GM12878 (cell line): ENCODE measurements at regions not wholly inside any gene's neighbourhood (a gene's known extent, or its start where the extent isn't known, plus 50 kb on each side); places are given as distances from the start of the nearest gene placed in this dataset.

Experiments
- ATAC-seq: fragments of 200-7000 bp; cut with Tn5 transposase; 3 replicates; pipeline ENCODE4 v1.9.1; 2020; ENCODE audit warnings: mild to moderate bottlenecking, moderate library complexity
- BruUV-seq: library from RNA; stranded (reverse); fragments of 400-500 nt; replicated peaks from 2 replicates; lab custom pipeline; 2021; lab: Mats Ljungman, UMichigan
- CTCF ChIA-PET: fragments of 300-600 bp; sonication (Branson Sonifier 250); formaldehyde crosslinking; extraction: SDS; loops from one replicate; lab custom pipeline; 2021; ENCODE audit warnings: inconsistent platforms; lab: Yijun Ruan, JAX
- POLR2A ChIA-PET: fragments of 350-600 bp; formaldehyde crosslinking; extraction: SDS; loops from one replicate; lab custom pipeline; 2021; ENCODE audit warnings: inconsistent platforms; lab: Charles Lee
- RAD21 ChIA-PET: fragments of 300-600 bp; sonication (Branson Sonifier 250); formaldehyde crosslinking; loops from one replicate; lab custom pipeline; 2023; ENCODE audit warnings: antibody characterized with exemption; ENCODE audit not compliant: unreplicated experiment; lab: Charles Lee
- SMC1A ChIA-PET: fragments of 300-600 bp; sonication (Branson Sonifier 250); formaldehyde crosslinking; loops from one replicate; lab custom pipeline; 2023; ENCODE audit not compliant: unreplicated experiment, uncharacterized antibody; lab: Charles Lee
- DNase-seq: peaks from one replicate; pipeline ENCODE4 v3.0.0-alpha.2; 2011; ENCODE audit warnings: low read depth, low spot score
- FAIRE-seq: peaks from 3 replicates; lab custom pipeline; 2011; peaks lifted over from hg19 to GRCh38; lab: Jason Lieb, UNC
- H2AFZ ChIP-seq: 2 replicates; pipeline ENCODE4 v1.6.0; 2011; ENCODE audit warnings: low read depth, low read length, control low read depth; ENCODE audit not compliant: control insufficient read depth
- H3K27ac ChIP-seq: 2 replicates; pipeline ENCODE4 v1.5.1; 2011; ENCODE audit warnings: control low read depth; ENCODE audit not compliant: control insufficient read depth, insufficient read depth
- H3K27me3 ChIP-seq, 2 experiments: replicated peaks in 1 of 2; 2 replicates each; pipeline versions ENCODE4 v1.6.0 to v1.6.1; 2011; ENCODE audit warnings: low read length in 1 of 2; ENCODE audit not compliant: control insufficient read depth in 2 of 2, insufficient read depth in 2 of 2
- H3K36me3 ChIP-seq, 2 experiments: 2 replicates each; pipeline ENCODE4 v1.5.1; 2011; ENCODE audit warnings: low read length in 1 of 2; ENCODE audit not compliant: control insufficient read depth in 2 of 2, insufficient read depth in 2 of 2
- H3K4me1 ChIP-seq: 2 replicates; pipeline ENCODE4 v1.6.1; 2011; ENCODE audit warnings: mild to moderate bottlenecking, low read length, moderate library complexity, mixed read lengths; ENCODE audit not compliant: control insufficient read depth, insufficient read depth
- H3K4me2 ChIP-seq: 2 replicates; pipeline ENCODE4 v1.6.0; 2011; ENCODE audit warnings: control low read depth; ENCODE audit not compliant: control insufficient read depth, insufficient read depth
- H3K4me3 ChIP-seq: fragments of 200-600 bp; sonication (generic); 2 replicates; pipeline ENCODE4 v1.5.1; 2016
- H3K79me2 ChIP-seq: 2 replicates; pipeline ENCODE4 v1.6.0; 2011; ENCODE audit warnings: low read length; ENCODE audit not compliant: control insufficient read depth, insufficient read depth
- H3K9ac ChIP-seq: 2 replicates; pipeline ENCODE4 v1.8.0; 2011; ENCODE audit warnings: low read length, control low read depth, mixed read lengths; ENCODE audit not compliant: control insufficient read depth, insufficient read depth
- H3K9me3 ChIP-seq: replicated peaks from 3 replicates; pipeline ENCODE4 v1.5.1; 2011; ENCODE audit warnings: mild to moderate bottlenecking, low read length; ENCODE audit not compliant: control insufficient read depth, insufficient read depth
- H4K20me1 ChIP-seq: 2 replicates; pipeline ENCODE4 v1.6.0; 2011; ENCODE audit not compliant: control insufficient read depth, insufficient read depth
- CHD2 ChIP-seq: IDR thresholded peaks from 2 replicates; pipeline ENCODE4 v1.6.1; 2011; ENCODE audit warnings: low read depth, low read length, improper control_type of control experiment, borderline replicate concordance
- CTCF ChIP-seq, 3 experiments: IDR thresholded peaks in 2 of 3; conservative IDR thresholded peaks in 1 of 3; 2 replicates each; pipeline ENCODE4 v1.5.1; 2011; ENCODE audit warnings: low read depth in 3 of 3, low read length in 3 of 3, mild to moderate bottlenecking in 3 of 3, control low read depth in 2 of 3, moderate library complexity in 2 of 3, inconsistent platforms in 1 of 3, mixed read lengths in 1 of 3; ENCODE audit not compliant: control insufficient read depth in 2 of 3, insufficient read depth in 1 of 3; ENCODE audit errors: extremely low read depth in 1 of 3
- ELK1 ChIP-seq: IDR thresholded peaks from 2 replicates; pipeline ENCODE4 v1.6.1; 2012; ENCODE audit warnings: low read depth, low read length, improper control_type of control experiment
- JUND ChIP-seq: IDR thresholded peaks from 2 replicates; pipeline ENCODE4 v1.6.1; 2012; ENCODE audit warnings: low read depth, mild to moderate bottlenecking, low read length, improper control_type of control experiment, moderate library complexity
- PAX5 ChIP-seq: IDR thresholded peaks from 2 replicates; pipeline ENCODE4 v1.6.1; 2011; ENCODE audit warnings: low read depth, low read length, borderline replicate concordance
- POLR2AphosphoS5 ChIP-seq: IDR thresholded peaks from 2 replicates; pipeline ENCODE4 v1.6.1; 2011; ENCODE audit warnings: mild to moderate bottlenecking, low read length, inconsistent platforms
- RBBP5 ChIP-seq: fragments of 200-600 bp; sonication (generic); conservative IDR thresholded peaks from 2 replicates; pipeline ENCODE4 v1.6.1; 2016
- ZBTB4 ChIP-seq: fragments of 450-650 bp; formaldehyde crosslinking; IDR thresholded peaks from 2 replicates; pipeline ENCODE4 v1.4.0; 2022; ENCODE audit warnings: mild to moderate bottlenecking, moderate library complexity
- ZBTB40 ChIP-seq: fragments of 450-650 bp; IDR thresholded peaks from 2 replicates; pipeline ENCODE4 v1.6.1; 2016; ENCODE audit warnings: mild to moderate bottlenecking, moderate library complexity, borderline replicate concordance
- WGBS: methylation state at CpG from one replicate; pipeline ENCODE4 v1.1.6; 2016; ENCODE audit warnings: low lambda C conversion rate; ENCODE audit not compliant: insufficient replicate concordance, insufficient coverage; ENCODE audit errors: missing lambda C conversion rate; 5-methylcytosine and 5-hydroxymethylcytosine counted together
- in situ Hi-C: fragments of 300-500 bp; cut with MboI; formaldehyde crosslinking; loops from 9 replicates; pipeline ENCODE4 v1.14.3; 2018; ENCODE audit warnings: mixed read lengths
- intact Hi-C: fragments of 100-400 bp; cut with micrococcal nuclease; formaldehyde crosslinking; loops from one replicate; pipeline ENCODE4 v1.14.2; 2022; ENCODE audit not compliant: unreplicated experiment

- TF ChIP-seq ELK1 (no peak), PAX5 (no peak), RBBP5 (no peak), CHD2 (no peak), JUND (no peak), POLR2AphosphoS5 (no peak)
- TF ChIP-seq, all 136 proteins: peak for 0
Observed at GRCh38 chrX:94560930-94561329, 886.9 kb downstream of the FAM133A start (continued).

GRCh38 chrX:94576367-94577004 lies 902.5 kb downstream of the FAM133A start:
- POLR2A ChIA-PET, result no interaction called here
- SMC1A ChIA-PET, result no interaction called here
- Histone ChIP-seq H3K27ac (no peak overlapping the region), H3K4me2 (no peak overlapping the region), H3K9me3 (no peaks in the 10 kb centered on the region), H3K27me3 (no peaks in the 10 kb centered on the region), H2AFZ (no peak overlapping the region), H3K36me3 (no peaks in the 10 kb centered on the region), H3K79me2 (no peaks in the 10 kb centered on the region), H3K4me1 (no peaks in the 10 kb centered on the region), H4K20me1 (no peaks in the 10 kb centered on the region), H3K4me3 (no peak overlapping the region), H3K9ac (no peak overlapping the region)
- TF ChIP-seq PAX5 (no peak), ZBTB4 (CRISPR knock-in tag) (no peak), CTCF (IDR thresholded peaks at IDR 0.05 in 2 of 3, conservative IDR thresholded peaks at IDR 0.05 in 1 of 3; ENCODE audit: control insufficient read depth in 2 of 3, extremely low read depth in 1 of 3, insufficient read depth in 1 of 3, low read depth in 3 of 3, low read length in 3 of 3) (peak in 2 of 3 experiments; percentile 13 to 27; a peak in 2 of 6 replicates), ZBTB40 (no peak)
- TF ChIP-seq, all 136 proteins: peak for 1
- FAIRE-seq, result no peak
- WGBS, result 5% methylated on average over 2 of the region's 2 CpGs
- no TSS peak for BruUV-seq
- intact Hi-C loops, result no loop called here
- no peak for DNase-seq
- RAD21 ChIA-PET, result no interaction called here
- CTCF ChIA-PET, result no interaction called here
- ATAC-seq, result peak; percentile 38; the same call in 1 of the 3 replicates
- in situ Hi-C loops, result no loop called here
